Peyer's patch (tissue), 4 donors: ENCODE measurements at regions not wholly inside any gene's neighbourhood (a gene's known extent, or its start where the extent isn't known, plus 50 kb on each side); places are given as distances from the start of the nearest gene placed in this dataset.

ENCODE experiments used
- CTCF ChIP-seq, 6 experiments: fragments of 450-650 bp in 4 of 6; fragments of 200-600 bp in 2 of 6; sonication (generic) in 1 of 6; IDR thresholded peaks; one replicate each; pipeline ENCODE4 v1.5.1; 2017 to 2019; ENCODE audit warnings: antibody characterized with exemption in 6 of 6, mild to moderate bottlenecking in 3 of 6, moderate library complexity in 1 of 6
- POLR2A ChIP-seq, 2 donors: fragments of 450-650 bp; IDR thresholded peaks; one replicate each; pipeline ENCODE4 v1.5.1; 2017; ENCODE audit warnings: antibody characterized with exemption in 2 of 2, mild to moderate bottlenecking in 2 of 2, moderate library complexity in 2 of 2

- TF ChIP-seq CTCF (IDR thresholded peaks at IDR 0.05) (no peak), POLR2A (IDR thresholded peaks at IDR 0.05) (no peak)
These were observed 233.9 kb upstream of the SNX7 start for GRCh38 chr1:98427664-98428063.
